Activated CD4-positive, alpha-beta T cell treated with anti-CD3 and anti-CD28 coated beads, Interleukin-2, Interleukin-6, amounts not matched to agents 100 ng/mL and 50 ng/mL, durations not matched to agents 16 hours and 8 hours (primary cell): ENCODE measurements at regions not wholly inside any gene's neighbourhood (a gene's known extent, or its start where the extent isn't known, plus 50 kb on each side); places are given as distances from the start of the nearest gene placed in this dataset.
"Not testable (repeated sequence)": the region's sequence is repeated elsewhere in the genome, so short reads cannot be mapped to it uniquely, and the experiment has no call there.

Source experiments
- DNase-seq: peaks from one replicate; pipeline ENCODE4 v3.0.0-alpha.2; 2020

DNA sequence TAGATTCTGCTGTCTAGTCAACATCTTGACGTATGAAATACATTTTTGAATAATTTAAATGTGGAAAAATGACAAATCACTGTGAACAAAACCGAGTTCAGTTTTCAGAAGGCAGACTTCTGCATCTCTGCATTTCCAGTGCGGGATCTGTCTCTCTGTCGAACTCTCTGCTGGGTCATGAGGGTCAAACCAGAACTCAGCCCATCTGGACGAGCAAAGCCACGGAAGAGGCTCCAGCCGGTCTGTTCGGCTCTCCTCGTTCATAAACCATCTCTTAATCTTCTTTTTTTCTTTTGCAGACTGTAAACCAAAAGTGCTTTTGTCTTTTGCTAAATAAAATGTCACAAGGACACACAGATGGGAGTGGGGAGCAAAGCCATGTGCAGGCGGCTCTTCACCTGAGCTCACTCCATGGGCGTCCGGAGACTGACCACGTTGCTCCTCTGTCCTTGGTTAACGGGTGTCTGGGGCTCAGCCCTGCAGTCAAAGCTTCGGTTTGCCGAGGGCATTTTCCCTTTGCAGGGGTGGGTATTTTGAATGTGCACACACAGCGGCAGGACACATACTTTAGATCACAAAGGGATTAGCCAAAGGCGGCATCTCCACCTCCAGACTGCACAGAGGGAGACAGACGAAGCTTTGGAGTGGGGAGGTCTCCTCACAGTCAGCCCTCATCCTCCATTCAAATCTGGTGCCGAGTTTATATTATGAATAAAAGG is 737.9 kb upstream of the SALL3 start:
- no peak for DNase-seq

DNA sequence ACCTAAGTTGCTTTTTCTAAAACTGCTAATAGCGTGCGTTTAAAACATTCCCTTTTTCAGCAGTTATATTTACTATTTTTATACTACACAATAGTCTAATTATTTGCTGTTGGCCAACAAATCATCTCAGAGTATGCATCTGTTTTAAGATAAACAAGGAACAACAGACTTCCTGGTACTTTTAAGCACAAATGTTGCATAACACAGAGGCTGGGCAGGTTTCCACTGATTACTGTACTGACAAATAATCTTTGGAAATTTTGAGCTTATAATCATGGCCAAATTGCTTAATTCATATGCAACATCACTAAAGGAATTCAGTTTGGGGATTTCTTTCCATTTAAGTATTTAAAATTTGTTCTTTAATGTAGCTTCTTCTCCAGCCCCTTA is 737.4 kb upstream of the SALL3 start:
- DNase-seq, result no peak

- DNase-seq, result no peak
Observed at GRCh38 chr18:78242806-78243205, 736.8 kb upstream of the SALL3 start.

- DNase-seq, result no peak
Observed at GRCh38 chr18:78244779-78245178, 734.8 kb upstream of the SALL3 start.

- no peak for DNase-seq
Observed at GRCh38 chr18:78245451-78245850, 734.2 kb upstream of the SALL3 start.

DNA sequence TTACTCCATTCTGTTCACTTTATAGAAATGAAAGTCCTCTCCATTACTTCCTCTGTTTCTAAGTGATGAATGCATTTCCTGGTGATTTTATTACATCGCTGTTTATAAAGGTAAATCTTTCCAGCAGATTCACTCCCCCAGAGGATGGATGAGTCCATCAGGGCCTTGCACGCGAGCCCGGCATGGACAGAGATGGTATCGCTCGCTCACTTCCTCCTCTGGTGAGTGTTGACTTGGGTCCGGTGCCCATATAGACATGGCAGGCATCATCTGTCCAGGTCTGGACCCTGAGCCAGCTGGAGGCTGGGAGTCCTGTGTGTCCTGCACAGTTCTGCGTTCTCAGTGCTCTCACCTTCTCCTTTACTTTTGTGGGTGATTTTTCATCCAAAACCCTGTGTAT is 733.6 kb upstream of the SALL3 start:
- no peak for DNase-seq

DNA sequence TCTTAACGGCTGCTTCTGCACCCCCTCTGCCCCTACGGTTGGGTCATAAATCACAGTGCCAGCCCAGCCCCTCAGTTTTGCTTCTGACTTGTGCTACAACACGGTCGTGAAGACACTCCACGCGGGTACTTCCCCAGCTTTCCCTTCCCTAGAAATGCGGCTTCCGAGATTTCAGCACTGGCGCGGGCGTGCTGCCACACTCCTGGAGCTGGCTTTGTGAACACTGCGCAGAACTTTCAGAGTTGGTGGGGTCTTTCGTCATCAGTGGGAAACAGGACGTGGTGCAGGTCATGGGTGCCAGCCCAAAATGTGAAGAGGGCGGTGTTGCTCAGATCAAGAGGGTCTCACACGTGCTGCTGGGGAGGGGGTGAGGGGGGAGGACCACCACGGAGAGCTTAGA is 733.0 kb upstream of the SALL3 start:
- no peak for DNase-seq

DNA sequence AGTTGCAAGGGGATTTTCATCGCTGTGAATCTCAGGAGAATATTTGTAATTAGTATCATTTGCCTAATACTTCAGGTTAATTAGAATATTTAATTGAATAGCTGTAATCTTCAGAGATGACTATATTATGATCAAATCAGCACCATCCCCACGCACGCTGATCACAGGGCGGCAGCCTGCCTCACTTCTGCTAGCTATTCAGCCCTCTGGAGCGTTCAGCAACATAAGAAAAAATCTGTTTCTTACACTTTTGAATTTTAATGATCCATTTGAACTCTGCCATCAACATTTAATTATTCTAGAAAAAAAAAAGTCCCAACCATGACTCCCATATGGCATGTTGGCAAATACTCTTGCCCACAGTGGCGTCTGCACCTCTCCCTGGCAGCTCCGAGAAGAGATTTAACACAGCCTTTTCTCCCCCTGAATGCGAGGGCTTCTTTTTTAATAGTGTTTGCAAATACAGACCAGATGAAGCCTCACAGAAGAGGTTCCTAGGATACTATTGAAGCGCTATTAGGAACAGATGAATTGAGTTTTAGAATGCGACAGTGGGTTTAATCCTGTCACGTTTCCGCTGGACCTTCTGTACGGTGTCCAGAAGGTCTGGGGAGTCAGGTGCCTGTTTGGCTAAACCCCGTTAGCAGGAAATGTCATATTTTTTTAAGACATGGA is 731.9 kb upstream of the SALL3 start:
- no peak for DNase-seq

DNA sequence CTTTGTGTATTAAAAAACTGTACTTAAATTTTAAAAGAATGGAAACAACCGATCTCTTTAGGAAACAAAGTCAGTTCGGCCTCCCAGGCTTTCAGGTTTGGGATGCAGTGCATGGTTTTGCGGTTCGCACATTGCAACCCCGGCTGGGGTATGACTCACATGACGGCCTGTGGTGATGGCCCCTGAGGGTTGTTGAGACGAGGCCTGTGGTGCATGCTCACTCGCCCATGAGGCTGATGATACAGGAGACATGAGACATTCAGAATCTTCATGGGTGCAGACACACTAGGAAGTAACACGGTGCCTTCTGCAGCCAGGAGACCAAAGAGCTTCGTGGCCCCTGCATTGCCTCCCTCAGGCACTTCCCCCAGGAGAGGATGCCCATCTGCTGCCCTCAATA is 724.6 kb upstream of the SALL3 start:
- DNase-seq, result no peak

DNA sequence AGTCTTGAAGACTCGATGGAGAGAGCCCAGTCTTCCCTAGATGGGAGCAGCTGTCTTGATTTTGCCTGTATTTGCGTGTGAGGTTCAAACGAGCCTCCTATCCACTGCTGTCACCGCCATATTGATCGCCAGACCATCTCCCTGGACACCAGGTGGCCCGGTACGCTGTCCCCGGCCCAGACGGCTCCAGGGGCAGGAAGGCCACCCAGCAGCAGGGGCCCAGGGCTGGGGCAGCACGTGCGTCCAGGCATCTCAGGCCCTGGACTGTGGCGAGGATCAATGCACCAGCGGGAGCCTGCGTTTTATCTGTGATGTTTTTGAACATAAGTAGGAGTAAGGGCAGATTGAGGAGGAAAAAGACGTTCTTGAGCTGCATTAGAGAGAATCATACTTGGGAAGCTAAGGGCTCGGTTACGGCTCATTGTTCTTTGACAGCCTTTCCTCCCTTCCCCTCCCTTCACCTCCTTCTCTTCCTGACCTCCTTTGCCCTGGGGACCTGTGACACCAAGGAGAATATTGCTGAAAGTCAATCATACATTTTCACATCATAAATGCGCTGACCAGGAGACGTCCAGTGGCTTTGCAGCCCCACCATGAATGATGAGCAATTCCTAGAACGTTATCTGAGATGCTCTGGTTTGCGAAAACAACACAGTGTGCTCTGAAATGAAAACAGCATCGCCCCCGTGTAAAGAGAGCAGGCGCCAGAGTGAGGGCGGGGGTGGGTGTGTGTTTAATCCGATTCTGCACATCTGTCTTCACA is 711.2 kb upstream of the SALL3 start:
- no peak for DNase-seq

- no peak for DNase-seq
Observed at GRCh38 chr18:78271790-78272189, 707.8 kb upstream of the SALL3 start.

GRCh38 chr18:78273876-78274275 is 705.7 kb upstream of the SALL3 start:
- DNase-seq, result no peak

DNA sequence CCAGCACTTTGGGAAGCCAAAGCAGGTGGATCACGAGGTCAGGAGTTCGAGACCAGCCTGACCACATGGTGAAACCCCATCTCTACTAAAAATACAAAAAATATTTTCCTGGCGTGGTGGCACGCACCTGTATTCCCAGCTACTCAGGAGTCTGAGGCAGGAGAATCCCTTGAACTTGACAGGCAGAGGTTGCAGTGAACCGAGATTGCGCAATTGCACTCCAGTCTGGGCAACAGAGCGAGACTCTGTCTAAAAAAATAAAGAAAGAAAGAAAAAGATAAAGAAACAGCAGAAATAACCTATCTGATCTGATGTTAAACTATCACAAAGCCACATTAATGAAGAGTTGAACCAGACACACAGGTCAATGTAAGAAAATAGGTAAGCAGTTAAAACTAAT is 696.2 kb upstream of the SALL3 start:
- DNase-seq, result not testable (repeated sequence)

DNA sequence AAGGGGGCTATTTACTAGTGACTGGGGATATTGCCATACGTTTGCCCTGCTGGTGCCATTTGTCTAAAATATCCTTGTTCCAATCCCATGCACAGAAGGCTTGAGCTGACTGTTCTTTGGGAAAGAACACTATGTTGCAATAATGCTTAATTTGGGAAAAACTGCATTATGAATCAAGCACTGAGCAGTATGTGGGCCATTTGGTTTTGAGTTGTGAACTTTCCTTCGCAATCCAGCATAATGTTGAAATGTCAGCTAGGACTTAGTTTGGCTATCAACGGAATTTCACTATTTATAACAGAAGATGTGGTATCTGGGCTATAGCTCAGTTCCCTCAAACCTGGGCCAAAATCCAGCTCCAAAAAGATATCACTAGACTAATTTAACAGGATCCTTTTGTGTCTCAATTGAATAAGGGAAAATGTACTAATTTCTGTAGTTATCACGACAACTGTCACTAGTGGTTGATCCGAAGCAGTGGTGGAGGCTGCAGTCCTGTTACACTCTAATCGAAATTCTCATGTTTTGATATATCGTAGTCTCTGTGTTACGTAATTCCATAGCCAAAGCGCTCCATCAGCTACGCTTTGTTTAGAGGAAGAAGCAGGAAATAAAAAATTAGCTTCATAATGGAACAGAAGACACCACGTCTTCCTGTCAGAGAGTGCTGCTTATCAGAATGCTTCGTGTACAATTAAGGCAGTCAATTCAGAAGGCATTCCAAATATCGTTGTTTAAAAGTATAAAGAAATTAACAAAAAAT is 686.8 kb upstream of the SALL3 start:
- DNase-seq, result no peak

DNA sequence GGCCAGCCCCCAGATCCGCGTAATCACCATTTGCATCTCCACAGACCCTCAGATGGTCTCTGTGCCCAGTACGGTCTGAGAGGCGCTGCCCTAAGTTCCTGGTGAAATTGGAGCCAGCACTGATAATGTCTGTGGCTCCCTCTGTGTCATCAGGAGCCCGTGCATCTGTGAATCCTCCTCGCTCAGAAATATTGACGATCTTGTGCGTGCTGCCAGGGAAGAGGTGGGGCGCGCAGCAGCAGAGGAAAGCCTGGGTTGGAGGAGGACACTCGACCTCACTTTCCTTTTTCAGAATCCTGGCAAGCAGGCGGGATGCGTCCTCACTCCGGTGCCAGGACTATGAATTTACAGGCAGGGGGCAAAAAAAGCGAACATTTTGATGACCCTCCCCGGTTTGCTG is 686.1 kb upstream of the SALL3 start:
- DNase-seq, result no peak

GRCh38 chr18:78293940-78294541 is 685.6 kb upstream of the SALL3 start:
- DNase-seq, result no peak

- no peak for DNase-seq
Observed at GRCh38 chr18:78295262-78295661, 684.4 kb upstream of the SALL3 start.

- no peak for DNase-seq
Observed at GRCh38 chr18:78296166-78296565, 683.5 kb upstream of the SALL3 start.

DNA sequence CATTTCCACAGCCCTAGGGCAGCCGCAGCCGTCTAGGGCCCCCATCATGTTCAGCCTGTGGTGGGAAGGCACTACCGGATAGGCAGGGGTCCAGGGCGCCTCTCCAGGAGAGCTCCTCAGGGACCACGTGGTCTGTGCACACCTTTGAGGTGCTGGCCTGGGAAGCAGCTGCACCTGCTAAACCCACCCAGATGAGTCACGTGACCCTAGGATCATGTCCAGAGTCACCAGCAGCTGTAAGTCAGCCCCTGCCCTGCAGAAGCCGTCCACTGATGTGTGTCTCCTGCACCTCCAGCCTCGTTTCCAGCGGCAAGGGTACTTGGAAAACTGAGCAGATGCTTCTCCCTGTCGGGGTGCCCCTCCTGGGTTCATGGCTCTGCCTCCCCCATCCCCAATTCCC is 682.6 kb upstream of the SALL3 start:
- DNase-seq, result no peak

- DNase-seq, result no peak
Observed at GRCh38 chr18:78303519-78304191, 676.0 kb upstream of the SALL3 start.

GRCh38 chr18:78304192-78305164 is 675.1 kb upstream of the SALL3 start:
- no peak for DNase-seq
